Activated naive CD8-positive, alpha-beta T cell treated with anti-CD3 and anti-CD28 coated beads, Interleukin-2, amount 10 ng/mL, durations not matched to agents 7 days and 5 days (primary cell): ENCODE measurements at regions not wholly inside any gene's neighbourhood (a gene's known extent, or its start where the extent isn't known, plus 50 kb on each side); places are given as distances from the start of the nearest gene placed in this dataset.
"Not testable (repeated sequence)": the region's sequence is repeated elsewhere in the genome, so short reads cannot be mapped to it uniquely, and the experiment has no call there.

Experiments used
- ATAC-seq: fragments of 150-1000 bp; cut with Tn5 transposase; one replicate; pipeline ENCODE4 v1.10.0; 2021; ENCODE audit warnings: low read depth, moderate library complexity
- POLR2A ChIA-PET: fragments of 350-600 bp; sonication (Branson Sonifier 250); formaldehyde crosslinking; loops from one replicate; lab custom pipeline; 2021; ENCODE audit warnings: antibody characterized with exemption; lab: Charles Lee
- DNase-seq: peaks from one replicate; pipeline ENCODE4 v3.0.0; 2021
- H3K27ac Mint-ChIP-seq: one replicate; pipeline ENCODE4 v1.8.0; 2022; ENCODE audit warnings: mild to moderate bottlenecking, mixed read lengths
- H3K27me3 Mint-ChIP-seq: one replicate; pipeline ENCODE4 v1.8.0; 2022; ENCODE audit warnings: mild to moderate bottlenecking, moderate library complexity, mixed read lengths
- H3K36me3 Mint-ChIP-seq: one replicate; pipeline ENCODE4 v1.8.0; 2021; ENCODE audit warnings: mild to moderate bottlenecking, mixed read lengths
- H3K4me1 Mint-ChIP-seq: one replicate; pipeline ENCODE4 v1.8.0; 2021; ENCODE audit warnings: mixed read lengths
- H3K4me3 Mint-ChIP-seq: one replicate; pipeline ENCODE4 v1.8.0; 2022; ENCODE audit warnings: mild to moderate bottlenecking, moderate library complexity, mixed read lengths
- H3K9me3 Mint-ChIP-seq: one replicate; pipeline ENCODE4 v1.8.0; 2021; ENCODE audit warnings: mixed read lengths

- Mint-ChIP-seq H3K4me3 (no peak overlapping the region), H3K27me3 (no peaks in the 10 kb centered on the region), H3K4me1 (no peaks in the 10 kb centered on the region), H3K36me3 (no peaks in the 10 kb centered on the region), H3K9me3 (no peaks in the 10 kb centered on the region), H3K27ac (no peak overlapping the region)
- ATAC-seq (no peak), DNase-seq (no peak)
- POLR2A ChIA-PET, result no interaction called here
Observed at GRCh38 chr9:87026204-87026603, 78.9 kb upstream of the GAS1 start.

DNA sequence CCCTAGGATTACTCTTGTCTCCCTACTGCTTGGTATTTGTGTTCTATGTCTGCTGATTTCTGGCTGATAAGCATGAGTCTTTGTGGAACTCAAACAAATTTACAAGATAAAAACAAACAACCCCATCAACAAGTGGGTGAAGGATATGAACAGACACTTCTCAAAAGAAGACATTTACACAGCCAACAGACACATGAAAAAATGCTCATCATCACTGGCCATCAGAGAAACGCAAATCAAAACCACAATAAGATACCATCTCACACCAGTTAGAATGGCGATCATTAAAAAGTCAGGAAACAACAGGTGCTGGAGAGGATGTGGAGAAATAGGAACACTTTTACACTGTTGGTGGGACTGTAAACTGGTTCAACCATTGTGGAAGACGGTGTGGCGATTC is 81.5 kb upstream of the GAS1 start:
- H3K36me3 Mint-ChIP-seq, H3K27ac Mint-ChIP-seq, H3K4me3 Mint-ChIP-seq, H3K27me3 Mint-ChIP-seq, H3K4me1 Mint-ChIP-seq, DNase-seq, ATAC-seq, H3K9me3 Mint-ChIP-seq, POLR2A ChIA-PET: not testable (repeated sequence)

DNA sequence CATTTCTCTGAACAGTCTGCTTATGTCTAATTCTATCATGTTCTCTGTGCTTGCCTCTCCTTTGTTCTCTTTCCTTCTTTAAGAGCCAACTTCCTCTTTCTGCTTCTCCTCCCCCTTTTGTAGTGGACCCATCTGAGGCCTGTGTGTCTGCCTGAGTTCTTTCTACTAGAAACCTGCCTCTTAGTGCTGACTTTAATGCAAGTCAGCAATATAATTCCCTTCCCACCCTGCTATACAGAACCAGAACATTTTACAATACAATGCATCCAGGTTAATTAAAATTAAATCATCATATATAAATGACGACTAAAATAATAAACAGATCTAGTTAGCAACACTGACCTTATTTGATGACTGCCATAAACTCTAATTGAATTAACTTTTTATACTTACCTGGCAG is 82.6 kb upstream of the GAS1 start:
- H3K27ac Mint-ChIP-seq, result no peak overlapping the region
- no peaks in the 10 kb centered on the region for H3K36me3 Mint-ChIP-seq
- H3K27me3 Mint-ChIP-seq, result peaks cover 2% of the 10 kb centered on the region
- DNase-seq, result no peak
- no peaks in the 10 kb centered on the region for H3K9me3 Mint-ChIP-seq
- POLR2A ChIA-PET, result no interaction called here
- no peak for ATAC-seq
- no peak overlapping the region for H3K4me3 Mint-ChIP-seq
- H3K4me1 Mint-ChIP-seq, result no peaks in the 10 kb centered on the region

- Mint-ChIP-seq H3K27ac (no peak overlapping the region), H3K36me3 (no peaks in the 10 kb centered on the region), H3K4me3 (no peak overlapping the region), H3K9me3 (no peaks in the 10 kb centered on the region), H3K4me1 (no peaks in the 10 kb centered on the region), H3K27me3 (peaks cover 2% of the 10 kb centered on the region)
- POLR2A ChIA-PET, result no interaction called here
- no peak for ATAC-seq
- DNase-seq, result no peak
Observed at GRCh38 chr9:87034841-87035240, 87.5 kb upstream of the GAS1 start.

DNA sequence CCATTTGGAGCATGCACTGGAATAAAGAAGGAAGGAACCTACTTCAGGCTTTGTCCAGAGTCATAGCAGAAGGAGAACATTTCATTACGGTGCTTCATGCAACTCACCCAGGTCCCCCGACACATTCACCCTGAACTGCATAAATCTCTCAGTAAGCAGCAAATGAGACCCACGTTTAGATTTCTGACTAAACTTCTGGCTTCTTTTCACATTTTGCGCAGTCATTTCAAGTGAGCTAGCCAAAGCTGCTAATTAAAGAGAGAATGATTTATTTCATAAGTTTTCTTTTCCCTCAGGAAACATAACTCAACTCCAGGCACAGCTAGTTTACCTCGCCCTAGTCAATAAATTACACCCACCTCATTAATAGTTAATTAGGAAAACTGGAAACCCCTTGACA is 88.6 kb upstream of the GAS1 start:
- DNase-seq (no peak), ATAC-seq (no peak)
- Mint-ChIP-seq H3K4me1 (no peaks in the 10 kb centered on the region), H3K27me3 (peaks cover 2% of the 10 kb centered on the region), H3K9me3 (no peaks in the 10 kb centered on the region), H3K4me3 (no peak overlapping the region), H3K27ac (no peak overlapping the region), H3K36me3 (no peaks in the 10 kb centered on the region)
- POLR2A ChIA-PET, result no interaction called here

GRCh38 chr9:87036506-87036905 is 89.2 kb upstream of the GAS1 start:
- POLR2A ChIA-PET, result no interaction called here
- Mint-ChIP-seq H3K9me3 (no peaks in the 10 kb centered on the region), H3K4me3 (no peak overlapping the region), H3K36me3 (no peaks in the 10 kb centered on the region), H3K27me3 (peaks cover 2% of the 10 kb centered on the region), H3K4me1 (no peaks in the 10 kb centered on the region), H3K27ac (no peak overlapping the region)
- DNase-seq (no peak), ATAC-seq (no peak)

- Mint-ChIP-seq H3K27ac (no peak overlapping the region), H3K27me3 (no peaks in the 10 kb centered on the region), H3K4me1 (no peaks in the 10 kb centered on the region), H3K36me3 (no peaks in the 10 kb centered on the region), H3K9me3 (peaks cover 1% of the 10 kb centered on the region), H3K4me3 (no peak overlapping the region)
- ATAC-seq (no peak), DNase-seq (no peak)
- POLR2A ChIA-PET, result no interaction called here
Observed at GRCh38 chr9:87039809-87040392, 92.6 kb upstream of the GAS1 start.

GRCh38 chr9:87040410-87041009 is 93.2 kb upstream of the GAS1 start:
- H3K36me3 Mint-ChIP-seq, result no peaks in the 10 kb centered on the region
- no peaks in the 10 kb centered on the region for H3K4me1 Mint-ChIP-seq
- H3K27ac Mint-ChIP-seq, result no peak overlapping the region
- H3K4me3 Mint-ChIP-seq, result no peak overlapping the region
- ATAC-seq (no peak), DNase-seq (no peak)
- POLR2A ChIA-PET, result no interaction called here
- no peaks in the 10 kb centered on the region for H3K27me3 Mint-ChIP-seq
- H3K9me3 Mint-ChIP-seq, result peaks cover 1% of the 10 kb centered on the region

DNA sequence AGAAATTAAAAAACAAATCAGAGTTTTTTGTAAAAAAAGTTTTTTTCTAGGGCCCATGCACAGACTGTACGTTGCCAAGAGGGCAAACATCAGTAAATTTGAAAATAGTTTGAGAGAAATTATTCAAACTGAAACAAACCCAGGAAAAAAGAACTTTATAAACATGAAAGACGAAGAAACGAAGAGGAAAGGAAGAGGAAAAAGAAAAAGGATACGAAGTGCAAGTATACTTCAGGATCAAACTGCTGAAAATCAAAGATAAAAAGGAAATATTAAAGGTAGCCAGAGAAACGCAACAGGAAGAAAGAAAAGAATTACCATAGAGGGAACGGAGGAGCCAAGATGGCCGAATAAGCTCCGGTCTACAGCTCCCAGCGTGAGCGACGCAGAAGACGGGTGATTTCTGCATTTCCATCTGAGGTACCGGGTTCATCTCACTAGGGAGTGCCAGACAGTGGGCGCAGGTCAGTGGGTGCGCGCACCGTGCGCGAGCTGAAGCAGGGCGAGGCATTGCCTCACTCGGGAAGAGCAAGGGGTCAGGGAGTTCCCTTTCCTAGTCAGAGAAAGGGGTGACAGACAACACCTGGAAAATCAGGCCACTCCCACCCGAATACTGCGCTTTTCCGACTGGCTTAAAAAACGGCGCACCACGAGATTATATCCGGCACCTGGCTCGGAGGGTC is 94.4 kb upstream of the GAS1 start:
- H3K4me1 Mint-ChIP-seq, ATAC-seq, H3K27ac Mint-ChIP-seq, H3K4me3 Mint-ChIP-seq, H3K27me3 Mint-ChIP-seq, H3K9me3 Mint-ChIP-seq, DNase-seq, POLR2A ChIA-PET, H3K36me3 Mint-ChIP-seq: not testable (repeated sequence)

DNA sequence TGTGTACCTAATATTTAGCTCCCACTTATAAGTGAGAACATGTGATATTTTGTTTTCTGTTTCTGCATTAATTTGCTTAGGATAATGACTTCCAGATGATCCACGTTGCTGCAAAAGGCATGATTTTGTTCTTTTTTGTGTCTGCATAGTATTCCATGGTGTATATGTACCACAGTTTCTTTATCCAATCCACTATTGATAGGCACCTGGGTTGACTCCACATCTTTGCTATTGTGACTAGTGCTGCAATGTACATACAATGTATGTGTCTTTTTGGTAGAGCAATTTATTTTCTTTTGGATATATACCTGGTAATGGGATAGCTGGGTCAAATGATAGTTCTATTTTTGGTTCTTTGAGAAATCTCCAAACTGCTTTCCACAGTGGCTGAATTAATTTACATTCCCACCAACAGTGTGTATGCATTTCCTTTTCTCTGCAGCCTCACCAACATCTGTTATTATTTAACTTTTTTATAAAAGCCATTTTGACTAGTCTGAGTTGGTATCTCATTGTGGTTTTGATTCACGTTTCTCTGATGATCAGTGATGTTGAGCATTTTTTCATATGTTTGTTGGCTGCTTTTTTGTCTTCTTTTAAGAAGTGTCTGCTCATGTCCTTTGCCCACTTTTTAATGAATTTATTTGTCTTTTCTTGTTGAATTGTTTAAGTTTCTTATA is 102.8 kb upstream of the GAS1 start:
- DNase-seq, H3K4me1 Mint-ChIP-seq, H3K4me3 Mint-ChIP-seq, H3K27ac Mint-ChIP-seq, H3K9me3 Mint-ChIP-seq, H3K27me3 Mint-ChIP-seq, POLR2A ChIA-PET, H3K36me3 Mint-ChIP-seq, ATAC-seq: not testable (repeated sequence)

GRCh38 chr9:87054999-87055686 is 107.8 kb upstream of the GAS1 start:
- Mint-ChIP-seq H3K36me3 (no peaks in the 10 kb centered on the region), H3K27me3 (no peaks in the 10 kb centered on the region)

DNA sequence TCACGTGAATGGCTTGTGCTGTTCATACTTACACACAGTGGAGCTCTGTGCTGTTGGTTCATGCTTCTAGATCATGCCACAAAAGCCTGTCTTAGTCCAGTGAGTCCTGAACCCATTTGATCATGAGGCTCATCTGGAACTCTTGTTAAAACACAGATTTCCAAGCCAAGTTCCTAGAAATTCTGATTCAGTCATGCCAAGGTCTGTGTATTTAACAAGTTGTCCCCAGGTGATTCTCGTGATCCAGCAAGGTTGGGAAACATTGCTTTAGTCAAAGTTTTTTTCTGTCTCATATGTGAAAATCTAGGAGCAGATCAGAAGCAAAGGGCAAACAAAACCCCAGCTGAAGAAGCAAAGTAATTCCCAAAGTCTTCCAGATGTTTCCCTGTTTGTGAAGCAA is 112.5 kb upstream of the GAS1 start:
- DNase-seq (no peak), ATAC-seq (no peak)
- H3K27me3 Mint-ChIP-seq, result peaks cover 4% of the 10 kb centered on the region
- no peaks in the 10 kb centered on the region for H3K4me1 Mint-ChIP-seq
- H3K36me3 Mint-ChIP-seq, result no peaks in the 10 kb centered on the region
- no peak overlapping the region for H3K4me3 Mint-ChIP-seq
- H3K9me3 Mint-ChIP-seq, result no peaks in the 10 kb centered on the region
- POLR2A ChIA-PET, result no interaction called here
- no peak overlapping the region for H3K27ac Mint-ChIP-seq

More at GRCh38 chr9:87054999-87055686, 107.8 kb upstream of the GAS1 start:
- no peaks in the 10 kb centered on the region for H3K4me1 Mint-ChIP-seq
- no peak for ATAC-seq
- H3K4me3 Mint-ChIP-seq, result no peak overlapping the region
- no peaks in the 10 kb centered on the region for H3K9me3 Mint-ChIP-seq
- no peak for DNase-seq
- no peak overlapping the region for H3K27ac Mint-ChIP-seq
- POLR2A ChIA-PET, result no interaction called here

- Mint-ChIP-seq H3K27me3 (peaks cover 4% of the 10 kb centered on the region), H3K9me3 (peaks cover 1% of the 10 kb centered on the region), H3K4me1 (no peaks in the 10 kb centered on the region), H3K27ac (no peak overlapping the region), H3K36me3 (no peaks in the 10 kb centered on the region), H3K4me3 (no peak overlapping the region)
- ATAC-seq (no peak), DNase-seq (no peak)
- POLR2A ChIA-PET, result no interaction called here
Observed at GRCh38 chr9:87062746-87063145, 115.4 kb upstream of the GAS1 start.
